Keratinocyte (primary cell): ENCODE measurements at regions not wholly inside any gene's neighbourhood (a gene's known extent, or its start where the extent isn't known, plus 50 kb on each side); places are given as distances from the start of the nearest gene placed in this dataset.

Experiments used
- DNase-seq: peaks from one replicate; pipeline ENCODE4 v3.0.0-alpha.2; 2011; ENCODE audit warnings: low read depth, missing footprints, low spot score
- FAIRE-seq: peaks from 2 replicates; lab custom pipeline; 2011; peaks lifted over from hg19 to GRCh38; lab: Jason Lieb, UNC
- H2AFZ ChIP-seq: 2 replicates; pipeline ENCODE4 v1.6.0; 2012; ENCODE audit warnings: low read length, control low read depth, inconsistent platforms; ENCODE audit not compliant: control insufficient read depth
- H3K27ac ChIP-seq: 2 replicates; pipeline ENCODE4 v1.5.1; 2011; ENCODE audit warnings: low read length; ENCODE audit not compliant: control insufficient read depth, insufficient read depth
- H3K27me3 ChIP-seq: 3 replicates; pipeline ENCODE4 v1.6.0; 2011; ENCODE audit warnings: low read length; ENCODE audit not compliant: control insufficient read depth, insufficient read depth; ENCODE audit errors: extremely low read depth
- H3K36me3 ChIP-seq, 2 experiments: 2 replicates in 1 of 2; 3 replicates in 1 of 2; pipeline ENCODE4 v1.5.1; 2011; ENCODE audit warnings: low read length in 2 of 2, mild to moderate bottlenecking in 1 of 2; ENCODE audit not compliant: control insufficient read depth in 2 of 2, insufficient read depth in 2 of 2; ENCODE audit errors: extremely low read depth in 1 of 2
- H3K4me1 ChIP-seq: 3 replicates; pipeline ENCODE4 v1.5.1; 2011; ENCODE audit warnings: low read length; ENCODE audit not compliant: control insufficient read depth, insufficient read depth; ENCODE audit errors: extremely low read depth
- H3K4me2 ChIP-seq: 3 replicates; pipeline ENCODE4 v1.6.0; 2011; ENCODE audit warnings: low read depth, low read length; ENCODE audit not compliant: control insufficient read depth, insufficient read depth; ENCODE audit errors: extremely low read depth
- H3K4me3 ChIP-seq, 3 experiments: fragments of 200-600 bp in 1 of 3; sonication (generic) in 1 of 3; 2 replicates in 2 of 3; 3 replicates in 1 of 3; pipeline ENCODE4 v1.5.1; 2011 to 2016; ENCODE audit warnings: low read length in 3 of 3, mild to moderate bottlenecking in 3 of 3, control low read depth in 2 of 3, inconsistent platforms in 1 of 3, low read depth in 1 of 3, mixed read lengths in 1 of 3, mixed run types in 1 of 3, moderate library complexity in 1 of 3; ENCODE audit not compliant: control insufficient read depth in 2 of 3, insufficient read depth in 2 of 3; ENCODE audit errors: extremely low read depth in 1 of 3
- H3K79me2 ChIP-seq: 2 replicates; pipeline ENCODE4 v1.6.0; 2012; ENCODE audit warnings: low read length; ENCODE audit not compliant: control insufficient read depth, insufficient read depth
- H3K9ac ChIP-seq: 3 replicates; pipeline ENCODE4 v1.6.0; 2011; ENCODE audit warnings: low read length; ENCODE audit not compliant: control insufficient read depth, insufficient read depth; ENCODE audit errors: extremely low read depth
- H3K9me1 ChIP-seq: 3 replicates; pipeline ENCODE4 v1.6.0; 2011; ENCODE audit warnings: low read length; ENCODE audit not compliant: control insufficient read depth, insufficient read depth; ENCODE audit errors: extremely low read depth
- H3K9me3 ChIP-seq: 2 replicates; pipeline ENCODE4 v1.5.1; 2012; ENCODE audit warnings: low read depth, low read length; ENCODE audit not compliant: control insufficient read depth
- H4K20me1 ChIP-seq: 3 replicates; pipeline ENCODE4 v1.6.0; 2011; ENCODE audit warnings: low read length; ENCODE audit not compliant: control insufficient read depth, insufficient read depth; ENCODE audit errors: extremely low read depth
- EZH2 ChIP-seq: IDR thresholded peaks from one replicate; pipeline ENCODE4 v1.6.1; 2012; ENCODE audit warnings: inconsistent platforms, mild to moderate bottlenecking, low read length, moderate library complexity
- dilution Hi-C: fragments of 300-500 bp; cut with MboI; formaldehyde crosslinking; loops from one replicate; pipeline ENCODE4 v1.7.0; 2020; ENCODE audit warnings: low sequenced_read_pairs; ENCODE audit not compliant: extremely low pct_ligation_motif_present
- TF ChIP-seq, protein P1 (sequence below), 3 experiments: IDR thresholded peaks in 1 of 3; conservative IDR thresholded peaks in 1 of 3; optimal IDR thresholded peaks in 1 of 3; 2 replicates in 2 of 3; 3 replicates in 1 of 3; pipeline versions ENCODE3 to v1.5.1; 2011; ENCODE audit warnings: low read length in 3 of 3, mild to moderate bottlenecking in 3 of 3, moderate library complexity in 2 of 3, control low read depth in 1 of 3, inconsistent platforms in 1 of 3; ENCODE audit not compliant: insufficient read depth in 2 of 3; ENCODE audit errors: extremely low read depth in 1 of 3

DNA sequence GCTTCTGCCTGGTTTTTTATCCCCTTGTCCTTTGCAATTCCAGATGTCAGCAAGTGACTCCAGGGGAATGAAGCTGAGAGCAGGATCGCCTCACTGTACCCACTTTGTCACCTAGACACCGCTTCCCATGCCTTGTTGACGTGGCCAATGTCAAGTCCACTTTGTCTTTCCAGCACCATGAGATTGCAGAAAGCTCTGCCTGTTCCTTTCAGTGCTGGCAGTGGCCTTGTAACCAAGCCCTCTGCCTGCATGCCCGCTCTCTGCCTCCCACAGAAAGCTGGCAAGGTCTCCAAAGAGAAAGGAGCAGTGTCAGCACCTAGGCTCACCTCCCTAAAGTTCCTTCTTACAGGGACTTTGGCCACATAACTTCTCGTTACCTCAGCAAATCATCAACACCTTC is 282.2 kb upstream of the ST6GAL2 start:
- dilution Hi-C loops, result no loop called here
- H3K4me1 ChIP-seq, result no peaks in the 10 kb centered on the region
- H3K9me1 ChIP-seq, result no peaks in the 10 kb centered on the region
- H3K9ac ChIP-seq, result no peak overlapping the region
- FAIRE-seq, result no peak
- H3K79me2 ChIP-seq, result no peaks in the 10 kb centered on the region
- no peak overlapping the region for H3K4me3 ChIP-seq
- H3K27me3 ChIP-seq, result no peaks in the 10 kb centered on the region
- no peak overlapping the region for H2AFZ ChIP-seq
- H4K20me1 ChIP-seq, result no peaks in the 10 kb centered on the region
- no peak for TF ChIP-seq EZH2
- TF ChIP-seq, protein P1, sequence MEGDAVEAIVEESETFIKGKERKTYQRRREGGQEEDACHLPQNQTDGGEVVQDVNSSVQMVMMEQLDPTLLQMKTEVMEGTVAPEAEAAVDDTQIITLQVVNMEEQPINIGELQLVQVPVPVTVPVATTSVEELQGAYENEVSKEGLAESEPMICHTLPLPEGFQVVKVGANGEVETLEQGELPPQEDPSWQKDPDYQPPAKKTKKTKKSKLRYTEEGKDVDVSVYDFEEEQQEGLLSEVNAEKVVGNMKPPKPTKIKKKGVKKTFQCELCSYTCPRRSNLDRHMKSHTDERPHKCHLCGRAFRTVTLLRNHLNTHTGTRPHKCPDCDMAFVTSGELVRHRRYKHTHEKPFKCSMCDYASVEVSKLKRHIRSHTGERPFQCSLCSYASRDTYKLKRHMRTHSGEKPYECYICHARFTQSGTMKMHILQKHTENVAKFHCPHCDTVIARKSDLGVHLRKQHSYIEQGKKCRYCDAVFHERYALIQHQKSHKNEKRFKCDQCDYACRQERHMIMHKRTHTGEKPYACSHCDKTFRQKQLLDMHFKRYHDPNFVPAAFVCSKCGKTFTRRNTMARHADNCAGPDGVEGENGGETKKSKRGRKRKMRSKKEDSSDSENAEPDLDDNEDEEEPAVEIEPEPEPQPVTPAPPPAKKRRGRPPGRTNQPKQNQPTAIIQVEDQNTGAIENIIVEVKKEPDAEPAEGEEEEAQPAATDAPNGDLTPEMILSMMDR (optimal IDR thresholded peaks at IDR 0.05 in 1 of 3, IDR thresholded peaks at IDR 0.05 in 1 of 3, conservative IDR thresholded peaks at IDR 0.05 in 1 of 3; ENCODE audit: extremely low read depth in 1 of 3, insufficient read depth in 2 of 3, low read length in 3 of 3), result no peak
- DNase-seq, result no peak
- H3K27ac ChIP-seq, result no peak overlapping the region
- H3K9me3 ChIP-seq, result no peaks in the 10 kb centered on the region
- H3K4me2 ChIP-seq, result no peak overlapping the region
- no peaks in the 10 kb centered on the region for H3K36me3 ChIP-seq

DNA sequence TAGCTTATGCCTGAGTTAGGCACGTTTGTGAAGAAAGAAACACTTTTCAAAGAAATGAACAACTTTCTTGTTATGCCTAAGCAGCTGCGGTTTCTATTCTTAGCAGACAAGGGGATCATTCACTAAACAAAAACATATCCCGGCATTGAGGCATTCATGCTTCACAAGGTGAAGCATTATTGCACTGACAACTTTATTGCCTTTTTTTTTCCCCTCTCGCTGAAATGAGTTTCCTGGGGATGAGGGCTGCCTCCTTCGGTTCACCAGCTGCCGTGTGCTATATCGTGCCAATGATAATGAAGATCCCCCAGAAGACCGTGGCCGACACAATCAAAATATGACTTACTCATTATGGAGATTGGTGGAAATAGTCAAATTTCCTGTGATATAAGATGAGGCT is 288.2 kb upstream of the ST6GAL2 start:
- Histone ChIP-seq H3K4me2 (no peak overlapping the region), H3K9me1 (no peaks in the 10 kb centered on the region), H4K20me1 (no peaks in the 10 kb centered on the region), H3K4me1 (no peaks in the 10 kb centered on the region), H3K79me2 (no peaks in the 10 kb centered on the region), H3K36me3 (no peaks in the 10 kb centered on the region), H3K27ac (no peak overlapping the region), H3K27me3 (no peaks in the 10 kb centered on the region), H3K9me3 (no peaks in the 10 kb centered on the region), H3K9ac (no peak overlapping the region), H3K4me3 (no peak overlapping the region), H2AFZ (no peak overlapping the region)
- FAIRE-seq (no peak), DNase-seq (no peak)
- dilution Hi-C loops, result no loop called here
- no peak for TF ChIP-seq EZH2
- TF ChIP-seq, protein P1 (optimal IDR thresholded peaks at IDR 0.05 in 1 of 3, IDR thresholded peaks at IDR 0.05 in 1 of 3, conservative IDR thresholded peaks at IDR 0.05 in 1 of 3; ENCODE audit: extremely low read depth in 1 of 3, insufficient read depth in 2 of 3, low read length in 3 of 3), result no peak
